DND-41 (cell line): ENCODE measurements at regions not wholly inside any gene's neighbourhood (a gene's known extent, or its start where the extent isn't known, plus 50 kb on each side); places are given as distances from the start of the nearest gene placed in this dataset.

ENCODE experiments used
- CTCF ChIP-seq: IDR thresholded peaks from 2 replicates; pipeline ENCODE4 v1.5.1; 2012; ENCODE audit warnings: borderline replicate concordance, low read length, moderate library complexity, mild to moderate bottlenecking; ENCODE audit not compliant: poor library complexity, severe bottlenecking; ENCODE audit errors: extremely low read depth
- EZH2 ChIP-seq: IDR thresholded peaks from 3 replicates; pipeline ENCODE4 v1.6.1; 2012; ENCODE audit warnings: borderline replicate concordance, low read depth, mild to moderate bottlenecking, moderate library complexity, low read length, inconsistent platforms; ENCODE audit not compliant: severe bottlenecking

GRCh38 chrX:138073626-138074025 lies 507.7 kb downstream of the ZIC3 start:
- TF ChIP-seq CTCF (no peak), EZH2 (no peak)
